Fibroblast of skin of scalp (primary cell): ENCODE measurements at regions not wholly inside any gene's neighbourhood (a gene's known extent, or its start where the extent isn't known, plus 50 kb on each side); places are given as distances from the start of the nearest gene placed in this dataset.

Experiments
- DNase-seq: peaks from one replicate; pipeline ENCODE4 v3.0.0-alpha.2; 2013

DNA sequence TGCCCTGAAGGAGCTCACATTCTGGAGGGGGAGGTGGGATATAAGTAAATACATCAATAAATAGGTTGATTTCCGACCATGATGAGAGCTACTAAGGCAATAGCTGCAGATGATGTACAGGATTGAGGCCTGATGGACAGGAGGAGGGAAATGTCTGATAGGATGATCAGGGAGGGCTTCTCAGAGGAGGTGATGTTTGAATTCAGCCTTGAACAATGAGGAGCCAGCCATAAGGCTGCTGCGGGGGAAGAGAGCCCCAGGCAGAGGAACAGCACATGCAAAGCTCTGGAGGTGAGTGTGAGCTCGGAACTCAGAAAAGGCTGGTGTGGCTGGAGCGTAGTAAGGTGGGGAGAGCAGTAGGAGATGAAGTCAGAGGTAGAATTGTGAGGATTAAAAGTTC is 411.7 kb downstream of the PTPRU start:
- DNase-seq = no peak

GRCh38 chr1:29647581-29647980 is 411.3 kb downstream of the PTPRU start:
- no peak for DNase-seq

DNA sequence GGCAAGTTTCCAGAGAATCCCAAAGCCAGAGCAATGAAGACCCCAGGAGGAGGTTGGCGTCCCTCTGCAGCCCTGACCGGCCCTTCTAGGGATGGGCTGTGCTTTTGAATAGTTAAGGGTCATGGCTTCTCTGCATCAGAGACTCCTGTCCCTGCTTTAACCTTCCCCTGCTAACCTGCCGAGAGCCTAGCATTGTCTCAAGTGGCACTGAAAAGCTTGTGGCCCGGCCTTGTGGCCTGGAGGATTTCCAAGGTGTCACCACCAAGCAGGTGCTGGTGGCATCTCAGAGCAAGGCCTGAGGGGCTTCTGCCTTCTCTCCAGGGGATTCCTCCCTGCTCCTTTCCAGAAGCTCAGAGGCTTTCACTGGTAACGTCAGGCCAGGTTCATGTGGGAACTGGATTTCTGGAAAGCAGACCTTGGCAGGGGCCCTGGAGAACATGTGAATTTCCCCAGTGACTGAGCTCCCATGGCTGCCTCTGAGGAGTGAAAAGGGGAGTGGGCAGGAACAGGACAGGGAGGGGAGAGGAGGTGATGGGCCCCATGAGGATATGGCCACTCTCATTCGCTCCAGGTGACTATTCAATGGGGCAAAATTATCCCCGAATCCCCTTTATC is 409.9 kb downstream of the PTPRU start:
- no peak for DNase-seq

DNA sequence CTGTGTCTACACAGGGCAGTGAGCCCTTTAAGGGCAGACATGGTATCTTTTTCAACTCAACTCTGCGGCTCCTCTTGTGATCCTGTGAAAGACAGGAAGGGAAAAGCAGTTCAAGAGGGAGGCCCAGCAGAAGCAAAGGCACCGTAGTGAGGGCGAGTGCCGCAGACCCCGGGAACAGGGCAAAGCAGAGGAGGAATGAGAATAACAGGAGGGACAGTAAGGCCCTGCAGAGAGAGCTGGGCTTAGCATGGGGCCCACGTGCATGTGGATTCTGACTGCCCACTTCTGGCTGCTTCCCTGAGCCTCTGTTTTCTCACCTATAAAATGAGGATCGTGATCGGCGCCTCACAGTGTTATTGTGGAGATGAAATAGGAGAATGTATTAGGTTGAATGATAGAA is 409.3 kb downstream of the PTPRU start:
- DNase-seq = no peak

- no peak for DNase-seq
Observed at GRCh38 chr1:29644812-29645211, 408.5 kb downstream of the PTPRU start.

- DNase-seq = no peak
Observed at GRCh38 chr1:29643838-29644440, 407.6 kb downstream of the PTPRU start.

DNA sequence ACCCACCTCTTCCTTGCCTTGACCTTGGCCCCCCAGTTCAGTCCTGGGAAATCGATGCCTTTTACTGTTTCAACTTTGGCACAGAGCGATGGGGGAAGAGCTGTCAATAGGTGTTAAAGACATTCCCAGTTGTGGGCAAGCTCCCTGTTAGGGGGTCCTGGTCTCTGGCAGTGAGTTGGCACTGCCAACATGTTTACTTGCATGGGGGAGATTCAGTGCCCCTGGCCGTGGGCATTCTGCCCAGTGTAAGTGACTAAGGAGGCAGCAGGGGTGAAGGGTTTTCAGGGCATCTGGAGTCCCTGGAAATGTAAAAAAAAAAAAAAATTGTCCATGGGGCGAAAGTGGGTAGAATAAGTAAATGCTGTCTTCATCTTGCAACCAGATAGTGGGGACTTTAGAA is 407.0 kb downstream of the PTPRU start:
- no peak for DNase-seq

- no peak for DNase-seq
Observed at GRCh38 chr1:29642519-29642918, 406.2 kb downstream of the PTPRU start.

GRCh38 chr1:29641921-29642320 is 405.6 kb downstream of the PTPRU start:
- DNase-seq = no peak

DNA sequence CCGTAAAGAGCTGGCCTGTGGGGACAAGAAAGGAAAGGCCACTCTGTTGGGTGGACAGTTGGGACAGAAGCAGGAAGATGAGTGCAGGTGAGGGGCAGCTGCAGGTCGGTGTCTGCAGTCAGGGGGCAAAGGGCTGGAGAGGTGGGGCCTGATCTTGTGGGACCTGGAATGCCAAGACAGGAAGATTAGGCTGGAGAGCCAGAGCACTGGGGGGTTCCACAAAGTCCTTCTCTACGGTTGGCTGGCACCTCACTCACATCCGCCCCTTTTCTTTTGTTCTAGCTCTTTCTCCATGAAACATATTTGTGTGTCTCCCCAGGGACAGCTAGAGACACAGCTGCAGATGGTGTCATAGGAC is 404.1 kb downstream of the PTPRU start:
- no peak for DNase-seq

DNA sequence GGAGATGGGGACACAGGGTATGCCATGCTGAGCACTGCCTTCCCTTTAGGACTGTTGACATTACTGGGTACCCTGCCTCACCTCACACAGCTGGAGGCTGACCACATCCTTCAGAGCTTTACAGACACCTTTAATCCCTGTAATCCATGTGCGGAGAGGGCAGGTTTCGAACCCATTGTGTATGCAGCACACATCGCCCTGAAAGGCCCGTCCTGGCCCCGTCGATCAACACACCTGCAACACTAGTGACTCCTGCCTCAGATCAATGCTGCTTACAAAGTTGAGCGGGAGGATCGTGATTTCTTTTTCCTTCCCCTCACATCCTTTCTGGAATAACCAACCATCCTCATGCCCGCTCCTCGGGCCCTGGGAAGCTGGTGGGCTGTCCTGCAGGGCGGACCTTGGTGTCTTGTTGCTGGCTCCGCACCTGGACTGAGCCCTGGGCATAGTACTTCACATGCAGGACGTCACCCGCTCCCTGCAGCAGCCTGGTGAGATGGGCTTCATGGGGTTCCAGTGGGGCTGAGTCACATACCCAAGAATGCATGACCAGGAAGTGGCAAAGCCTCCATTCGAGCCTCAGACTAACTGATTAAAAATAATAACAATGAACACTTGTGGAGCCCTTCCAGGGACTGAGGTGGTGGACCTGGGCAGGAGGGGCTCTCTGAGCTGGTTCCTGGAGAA is 403.6 kb downstream of the PTPRU start:
- DNase-seq = peak; percentile 63

DNA sequence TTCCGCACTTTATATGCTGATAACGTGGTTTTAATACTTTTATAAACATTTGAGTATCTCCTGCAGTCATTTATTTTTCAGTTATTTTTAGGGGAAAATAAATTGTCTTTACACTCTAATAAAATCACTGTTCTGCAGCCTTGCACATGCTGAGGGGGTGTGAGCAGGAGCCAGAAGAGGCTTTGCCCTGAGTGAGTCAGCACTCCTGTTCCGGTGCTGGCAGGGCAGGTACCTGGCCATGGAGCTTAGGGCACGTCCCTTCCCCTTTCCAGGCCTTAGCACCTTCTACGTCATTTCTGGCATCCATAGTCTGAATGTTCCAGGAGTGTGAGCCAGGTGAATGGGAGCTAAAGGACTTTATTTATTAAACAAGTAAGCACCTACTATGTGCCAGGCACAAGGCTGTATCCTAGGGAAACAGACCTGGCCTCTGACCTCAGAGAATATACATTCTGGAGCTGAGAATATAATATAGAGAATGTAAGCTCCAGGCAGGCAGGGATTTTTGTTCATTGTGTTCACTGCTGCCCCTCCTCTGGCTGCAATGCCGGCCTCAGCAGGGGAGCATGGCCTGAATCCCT is 402.9 kb downstream of the PTPRU start:
- DNase-seq = no peak

DNA sequence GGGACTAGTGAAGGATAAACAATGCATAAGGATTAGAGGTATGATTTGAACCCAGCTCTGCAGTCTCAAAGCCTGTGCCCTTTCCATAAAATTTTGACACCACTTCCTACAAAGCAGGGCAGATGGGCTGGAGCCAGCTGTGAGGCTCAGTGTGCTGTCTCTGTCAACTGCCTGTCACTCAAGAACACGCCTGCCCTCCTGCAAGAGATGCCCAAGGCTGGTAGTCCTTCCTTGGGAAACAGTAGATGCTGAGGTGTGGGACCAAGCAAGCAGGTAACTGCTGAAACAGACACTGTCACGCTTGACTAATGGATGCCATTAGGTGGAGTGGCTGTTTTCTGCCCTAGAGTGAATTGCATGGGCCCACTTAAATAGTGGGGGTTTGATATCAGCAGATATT is 402.0 kb downstream of the PTPRU start:
- DNase-seq = no peak

- no peak for DNase-seq
Observed at GRCh38 chr1:29636936-29637335, 400.6 kb downstream of the PTPRU start.

DNA sequence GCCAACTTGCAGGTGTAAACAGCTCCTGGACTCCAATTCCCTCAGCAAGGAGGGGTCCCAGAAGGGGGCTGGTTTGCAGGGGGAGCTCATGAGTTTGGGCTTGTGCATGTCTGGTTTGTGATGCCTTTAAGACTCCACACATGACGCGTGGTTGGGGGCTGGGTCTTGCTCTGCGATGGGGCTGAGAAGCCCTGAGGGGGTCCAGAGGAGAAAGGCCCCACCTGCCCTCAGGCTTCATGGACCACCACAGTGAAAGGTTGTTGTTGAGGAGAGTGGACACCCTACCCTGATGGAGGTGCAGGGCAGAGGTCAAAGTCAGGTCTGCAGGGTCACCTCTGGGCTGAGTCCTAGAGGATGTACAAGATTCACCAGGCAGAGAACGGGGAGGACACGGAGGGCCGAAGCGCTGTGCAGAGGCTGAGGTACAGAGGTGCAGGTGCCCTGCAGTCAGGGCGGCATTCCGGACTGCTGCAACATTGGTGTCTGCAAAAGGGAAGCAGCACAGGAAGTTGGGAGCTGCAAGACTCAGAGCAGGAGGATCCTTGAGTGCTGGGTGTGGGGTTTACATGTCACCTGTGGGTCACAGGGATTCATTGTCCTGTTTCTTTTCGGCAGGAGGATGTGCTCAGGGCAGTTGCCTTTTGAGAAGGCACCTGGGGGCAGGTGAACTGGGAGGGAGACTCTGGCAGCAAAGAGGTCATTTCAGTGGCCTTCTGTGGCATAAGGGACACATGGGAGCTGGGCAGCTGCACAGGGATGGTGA is 399.4 kb downstream of the PTPRU start:
- no peak for DNase-seq

DNA sequence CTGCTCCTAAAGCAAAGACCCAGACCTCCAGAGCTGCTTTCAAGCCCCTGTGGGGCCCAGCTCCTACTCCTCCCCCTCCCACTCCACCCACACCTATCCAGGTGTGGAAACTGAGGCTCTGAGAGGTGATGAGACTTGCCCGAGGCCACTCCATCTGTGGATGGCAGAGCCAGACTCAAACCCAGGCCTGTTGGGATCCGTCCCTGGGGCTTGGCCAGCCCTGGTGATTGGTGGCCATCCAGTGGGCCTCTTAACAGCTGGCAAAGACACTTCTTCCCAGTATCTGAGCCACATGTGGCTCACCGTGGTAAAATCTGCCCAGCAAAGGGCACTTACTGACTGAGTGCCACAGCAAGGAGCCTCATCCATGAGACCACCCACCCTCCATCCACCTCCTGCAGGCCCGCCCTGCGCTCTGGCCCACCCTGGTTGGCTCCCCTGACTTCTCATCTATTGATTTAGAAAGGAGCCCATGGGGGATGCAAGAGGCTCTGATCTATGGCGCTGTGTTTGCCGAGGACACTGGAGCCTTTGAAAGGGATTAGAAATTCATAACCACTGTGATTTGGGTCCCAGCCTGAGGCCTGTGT is 398.5 kb downstream of the PTPRU start:
- DNase-seq = no peak

GRCh38 chr1:29634324-29634723 is 398.0 kb downstream of the PTPRU start:
- no peak for DNase-seq

GRCh38 chr1:29633771-29634170 is 397.4 kb downstream of the PTPRU start:
- DNase-seq = no peak

DNA sequence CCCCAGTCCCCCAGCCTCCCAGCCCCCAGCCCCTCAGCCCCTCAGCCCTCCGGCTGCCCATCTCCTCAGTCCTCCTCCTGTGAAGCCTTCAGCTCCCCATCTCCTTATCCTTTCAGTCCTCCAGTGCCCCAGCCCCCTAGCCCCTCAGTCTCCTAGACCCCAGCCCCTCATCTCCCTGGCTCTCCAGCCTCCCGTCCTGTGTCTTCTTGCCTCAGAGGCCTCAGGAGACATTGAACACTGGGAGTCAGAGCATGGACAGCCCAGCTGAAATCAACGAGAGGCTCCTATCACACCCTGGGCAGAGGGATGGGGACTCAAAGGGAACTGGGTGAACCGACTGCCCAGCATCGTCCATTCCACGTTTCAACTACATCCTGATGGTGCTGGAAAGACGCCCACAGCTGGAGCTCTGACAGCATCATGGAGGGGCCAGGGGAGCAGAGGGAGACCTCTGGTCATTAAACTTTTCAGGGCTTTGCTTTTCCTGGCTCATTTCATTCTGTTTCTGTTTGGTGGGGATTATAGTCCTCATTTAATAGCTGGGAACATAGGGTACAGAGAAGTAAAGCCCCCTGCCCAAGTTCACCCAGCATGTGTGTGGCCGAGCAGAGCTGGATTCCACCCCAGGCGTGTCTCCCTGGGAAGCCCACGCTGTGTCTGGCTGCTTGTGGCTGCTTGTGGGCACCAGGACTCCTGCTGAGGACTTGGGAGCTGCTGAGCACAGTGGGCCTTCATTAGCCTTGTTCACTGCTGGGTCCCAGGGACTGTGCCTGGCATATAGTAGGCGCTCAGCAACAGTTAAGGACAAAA is 396.7 kb downstream of the PTPRU start:
- no peak for DNase-seq

DNA sequence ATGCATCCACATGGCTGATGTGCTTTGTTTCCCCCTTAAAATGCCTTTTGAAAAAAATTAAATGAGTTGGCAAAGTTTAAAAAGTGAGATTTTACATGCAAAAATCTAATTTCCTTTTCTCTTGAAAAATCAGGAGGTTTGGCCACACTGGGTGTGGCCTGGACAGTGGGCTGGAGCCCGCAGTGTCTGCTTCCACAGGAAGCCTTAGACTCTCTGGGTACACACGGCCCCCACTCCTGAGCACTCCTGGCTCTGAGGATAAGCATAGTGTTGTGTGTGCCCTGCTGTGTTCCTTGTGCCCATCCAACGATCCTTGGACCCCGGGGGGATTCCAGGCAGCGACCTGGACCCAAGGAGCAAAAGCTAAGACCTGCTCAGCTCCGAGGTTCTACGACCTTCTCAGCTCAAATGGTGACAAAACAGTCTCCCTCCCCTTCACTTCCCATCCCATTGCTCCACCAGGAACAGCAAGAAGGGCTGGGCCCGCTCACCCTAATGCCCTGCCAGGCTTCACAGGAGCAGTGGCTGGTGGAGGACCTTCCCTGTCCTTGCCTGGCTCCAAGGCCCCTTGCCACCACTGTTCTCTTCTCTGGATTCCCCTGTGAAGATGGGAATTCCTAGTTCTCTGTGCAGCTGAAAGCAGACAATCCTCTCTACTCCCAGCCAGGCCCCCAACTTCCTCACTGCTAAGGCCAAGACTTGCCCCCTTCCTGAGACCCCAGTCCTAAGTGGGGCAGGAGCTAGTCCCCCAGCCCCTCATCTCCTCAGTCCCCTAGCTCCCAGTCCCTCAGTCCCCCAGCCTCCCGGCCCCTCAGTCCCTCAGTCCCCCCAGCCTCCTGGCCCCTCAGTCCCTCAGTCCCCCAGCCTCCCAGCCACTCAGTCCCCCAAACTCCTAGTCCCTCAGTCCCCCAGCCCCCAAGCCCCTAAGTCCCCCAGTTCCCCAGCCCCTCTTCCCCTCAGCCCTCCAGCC is 395.8 kb downstream of the PTPRU start:
- no peak for DNase-seq

GRCh38 chr1:29631361-29631760 is 395.0 kb downstream of the PTPRU start:
- no peak for DNase-seq
